Right lobe of liver (tissue), 4 donors: ENCODE measurements at regions not wholly inside any gene's neighbourhood (a gene's known extent, or its start where the extent isn't known, plus 50 kb on each side); places are given as distances from the start of the nearest gene placed in this dataset.

Experiments used
- POLR2A ChIP-seq: fragments of 450-650 bp; IDR thresholded peaks from one replicate; pipeline ENCODE4 v1.6.1; 2017; ENCODE audit warnings: antibody characterized with exemption, mild to moderate bottlenecking
- TF ChIP-seq, protein P1 (sequence below), 4 donors: fragments of 200-600 bp in 3 of 4; fragments of 450-650 bp in 1 of 4; IDR thresholded peaks; one replicate each; pipeline versions ENCODE4 v1.5.1 to v1.8.0; 2016 to 2022; ENCODE audit warnings: antibody characterized with exemption in 4 of 4, mild to moderate bottlenecking in 2 of 4
- donor health status: DM: no; HTN: no; CAD: no.
- donor health status: DM: no; HTN: no; CAD: no.
- donor health status: DM: no; HTN: yes; CAD: no.

DNA sequence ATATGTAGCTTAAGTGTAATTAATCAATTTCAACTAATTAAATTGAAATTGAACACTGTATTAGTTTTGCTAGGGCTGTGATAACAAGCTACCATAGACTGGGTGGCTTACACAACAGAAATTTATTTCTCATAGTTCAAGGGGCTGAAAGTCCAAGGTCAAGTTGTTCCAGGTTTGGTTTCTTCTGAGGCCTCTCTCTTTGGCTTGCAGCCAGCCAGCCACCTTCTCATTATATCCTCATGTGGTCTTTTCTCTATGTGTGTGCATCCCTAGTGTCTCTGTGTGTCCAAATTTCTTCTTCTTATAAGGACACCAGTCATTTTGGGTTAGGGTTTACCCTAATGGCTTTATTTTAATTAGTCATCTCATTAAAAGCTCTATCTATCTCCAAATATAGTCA, 611.7 kb downstream of the UTRN start:
- no peak for TF ChIP-seq POLR2A
- TF ChIP-seq, protein P1, sequence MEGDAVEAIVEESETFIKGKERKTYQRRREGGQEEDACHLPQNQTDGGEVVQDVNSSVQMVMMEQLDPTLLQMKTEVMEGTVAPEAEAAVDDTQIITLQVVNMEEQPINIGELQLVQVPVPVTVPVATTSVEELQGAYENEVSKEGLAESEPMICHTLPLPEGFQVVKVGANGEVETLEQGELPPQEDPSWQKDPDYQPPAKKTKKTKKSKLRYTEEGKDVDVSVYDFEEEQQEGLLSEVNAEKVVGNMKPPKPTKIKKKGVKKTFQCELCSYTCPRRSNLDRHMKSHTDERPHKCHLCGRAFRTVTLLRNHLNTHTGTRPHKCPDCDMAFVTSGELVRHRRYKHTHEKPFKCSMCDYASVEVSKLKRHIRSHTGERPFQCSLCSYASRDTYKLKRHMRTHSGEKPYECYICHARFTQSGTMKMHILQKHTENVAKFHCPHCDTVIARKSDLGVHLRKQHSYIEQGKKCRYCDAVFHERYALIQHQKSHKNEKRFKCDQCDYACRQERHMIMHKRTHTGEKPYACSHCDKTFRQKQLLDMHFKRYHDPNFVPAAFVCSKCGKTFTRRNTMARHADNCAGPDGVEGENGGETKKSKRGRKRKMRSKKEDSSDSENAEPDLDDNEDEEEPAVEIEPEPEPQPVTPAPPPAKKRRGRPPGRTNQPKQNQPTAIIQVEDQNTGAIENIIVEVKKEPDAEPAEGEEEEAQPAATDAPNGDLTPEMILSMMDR (IDR thresholded peaks at IDR 0.05), result no peak
